NB4 (cell line): ENCODE measurements at regions not wholly inside any gene's neighbourhood (a gene's known extent, or its start where the extent isn't known, plus 50 kb on each side); places are given as distances from the start of the nearest gene placed in this dataset.

ENCODE experiments used
- DNase-seq: peaks from one replicate; pipeline ENCODE4 v3.0.0; 2010; ENCODE audit warnings: low read depth
- H3K4me3 ChIP-seq: one replicate; pipeline ENCODE4 v1.5.1; 2011; ENCODE audit warnings: mild to moderate bottlenecking, low read depth, low read length, moderate library complexity
- CTCF ChIP-seq: IDR thresholded peaks from one replicate; pipeline ENCODE4 v1.5.1; 2012; ENCODE audit warnings: low read depth, low read length
- MAX ChIP-seq: IDR thresholded peaks from 2 replicates; pipeline ENCODE4 v1.6.1; 2011; ENCODE audit warnings: low read depth, low read length
- MYC ChIP-seq: IDR thresholded peaks from 2 replicates; pipeline ENCODE4 v1.6.1; 2011; ENCODE audit warnings: low read depth, low read length
- POLR2A ChIP-seq: IDR thresholded peaks from 2 replicates; pipeline ENCODE4 v1.6.1; 2011; ENCODE audit warnings: mild to moderate bottlenecking; ENCODE audit not compliant: insufficient read length; ENCODE audit errors: extremely low read depth

GRCh38 chr1:69497441-69498221 is 70.1 kb upstream of the LRRC7 start:
- DNase-seq, result no peak
- no peak overlapping the region for H3K4me3 ChIP-seq
- TF ChIP-seq POLR2A, result no peak
- TF ChIP-seq MAX, result no peak
- no peak for TF ChIP-seq MYC
- TF ChIP-seq CTCF, result no peak

- TF ChIP-seq CTCF, result no peak
- TF ChIP-seq MAX, result no peak
- no peak for TF ChIP-seq MYC
- no peak for TF ChIP-seq POLR2A
- no peak for DNase-seq
- no peak overlapping the region for H3K4me3 ChIP-seq
These were observed 69.0 kb upstream of the LRRC7 start for GRCh38 chr1:69498711-69499110.

- no peak for DNase-seq
- TF ChIP-seq POLR2A, result no peak
- no peak for TF ChIP-seq CTCF
- no peak for TF ChIP-seq MYC
- no peak for TF ChIP-seq MAX
- H3K4me3 ChIP-seq, result no peak overlapping the region
These were observed 68.4 kb upstream of the LRRC7 start for GRCh38 chr1:69499203-69499803.

- TF ChIP-seq MAX (no peak), CTCF (no peak), MYC (no peak), POLR2A (no peak)
- DNase-seq, result no peak
- no peak overlapping the region for H3K4me3 ChIP-seq
These were observed 64.7 kb upstream of the LRRC7 start for GRCh38 chr1:69502991-69503390.

GRCh38 chr1:69504730-69505252 is 62.9 kb upstream of the LRRC7 start:
- no peak overlapping the region for H3K4me3 ChIP-seq
- no peak for DNase-seq
- TF ChIP-seq MYC, result no peak

- DNase-seq, result no peak
- no peak overlapping the region for H3K4me3 ChIP-seq
- TF ChIP-seq POLR2A, result no peak
- TF ChIP-seq MAX, result no peak
- no peak for TF ChIP-seq MYC
- no peak for TF ChIP-seq CTCF
These were observed 61.4 kb upstream of the LRRC7 start for GRCh38 chr1:69506311-69506710.
